ENCODE measurements at regions not wholly inside any gene's neighbourhood (a gene's known extent, or its start where the extent isn't known, plus 50 kb on each side); places are given as distances from the start of the nearest gene placed in this dataset.

- no peak overlapping the region for H3K4me3 ChIP-seq (ENCODE audit: control insufficient read depth, low read depth, low read length)
- TF ChIP-seq, protein P1, sequence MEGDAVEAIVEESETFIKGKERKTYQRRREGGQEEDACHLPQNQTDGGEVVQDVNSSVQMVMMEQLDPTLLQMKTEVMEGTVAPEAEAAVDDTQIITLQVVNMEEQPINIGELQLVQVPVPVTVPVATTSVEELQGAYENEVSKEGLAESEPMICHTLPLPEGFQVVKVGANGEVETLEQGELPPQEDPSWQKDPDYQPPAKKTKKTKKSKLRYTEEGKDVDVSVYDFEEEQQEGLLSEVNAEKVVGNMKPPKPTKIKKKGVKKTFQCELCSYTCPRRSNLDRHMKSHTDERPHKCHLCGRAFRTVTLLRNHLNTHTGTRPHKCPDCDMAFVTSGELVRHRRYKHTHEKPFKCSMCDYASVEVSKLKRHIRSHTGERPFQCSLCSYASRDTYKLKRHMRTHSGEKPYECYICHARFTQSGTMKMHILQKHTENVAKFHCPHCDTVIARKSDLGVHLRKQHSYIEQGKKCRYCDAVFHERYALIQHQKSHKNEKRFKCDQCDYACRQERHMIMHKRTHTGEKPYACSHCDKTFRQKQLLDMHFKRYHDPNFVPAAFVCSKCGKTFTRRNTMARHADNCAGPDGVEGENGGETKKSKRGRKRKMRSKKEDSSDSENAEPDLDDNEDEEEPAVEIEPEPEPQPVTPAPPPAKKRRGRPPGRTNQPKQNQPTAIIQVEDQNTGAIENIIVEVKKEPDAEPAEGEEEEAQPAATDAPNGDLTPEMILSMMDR (conservative IDR thresholded peaks at IDR 0.05; ENCODE audit: control insufficient read depth, insufficient read depth, low read depth, low read length), result no peak
- DNase-seq (ENCODE audit: low read depth), result peak; percentile 33
These were observed 145.8 kb upstream of the NECTIN3 start for GRCh38 chr3:110925798-110926197.

GRCh38 chr3:110928016-110928662 lies 143.5 kb upstream of the NECTIN3 start:
- no peak overlapping the region for H3K4me3 ChIP-seq (ENCODE audit: control insufficient read depth, low read depth, low read length)
- TF ChIP-seq, protein P1 (conservative IDR thresholded peaks at IDR 0.05; ENCODE audit: control insufficient read depth, insufficient read depth, low read depth, low read length), result no peak
- no peak for DNase-seq (ENCODE audit: low read depth)

- DNase-seq (ENCODE audit: low read depth), result peak; percentile 5
- H3K4me3 ChIP-seq (ENCODE audit: control insufficient read depth, low read depth, low read length), result no peak overlapping the region
- TF ChIP-seq, protein P1 (conservative IDR thresholded peaks at IDR 0.05; ENCODE audit: control insufficient read depth, insufficient read depth, low read depth, low read length), result no peak
These were observed 141.8 kb upstream of the NECTIN3 start for GRCh38 chr3:110929816-110930215.

GRCh38 chr3:110932567-110932966 lies 139.0 kb upstream of the NECTIN3 start:
- peak; percentile 12 for DNase-seq (ENCODE audit: low read depth)
- TF ChIP-seq, protein P1 (conservative IDR thresholded peaks at IDR 0.05; ENCODE audit: control insufficient read depth, insufficient read depth, low read depth, low read length), result no peak
- H3K4me3 ChIP-seq (ENCODE audit: control insufficient read depth, low read depth, low read length), result no peak overlapping the region

- no peak overlapping the region for H3K4me3 ChIP-seq (ENCODE audit: control insufficient read depth, low read depth, low read length)
- DNase-seq (ENCODE audit: low read depth), result peak; percentile 65
- TF ChIP-seq, protein P1 (conservative IDR thresholded peaks at IDR 0.05; ENCODE audit: control insufficient read depth, insufficient read depth, low read depth, low read length), result no peak
These were observed 137.7 kb upstream of the NECTIN3 start for GRCh38 chr3:110933821-110934426.

GRCh38 chr3:110938629-110939028 lies 133.0 kb upstream of the NECTIN3 start:
- no peak overlapping the region for H3K4me3 ChIP-seq (ENCODE audit: control insufficient read depth, low read depth, low read length)
- DNase-seq (ENCODE audit: low read depth), result no peak
- TF ChIP-seq, protein P1 (conservative IDR thresholded peaks at IDR 0.05; ENCODE audit: control insufficient read depth, insufficient read depth, low read depth, low read length), result no peak
